GM20000 (cell line): ENCODE measurements at regions not wholly inside any gene's neighbourhood (a gene's known extent, or its start where the extent isn't known, plus 50 kb on each side); places are given as distances from the start of the nearest gene placed in this dataset.

ENCODE experiments used
- DNase-seq: peaks from one replicate; pipeline ENCODE4 v3.0.0; 2012; ENCODE audit warnings: low spot score
- CTCF ChIP-seq: IDR thresholded peaks from 2 replicates; pipeline ENCODE4 v1.5.1; 2012; ENCODE audit warnings: mild to moderate bottlenecking, control low read depth; ENCODE audit errors: extremely low read depth, missing control alignments

DNA sequence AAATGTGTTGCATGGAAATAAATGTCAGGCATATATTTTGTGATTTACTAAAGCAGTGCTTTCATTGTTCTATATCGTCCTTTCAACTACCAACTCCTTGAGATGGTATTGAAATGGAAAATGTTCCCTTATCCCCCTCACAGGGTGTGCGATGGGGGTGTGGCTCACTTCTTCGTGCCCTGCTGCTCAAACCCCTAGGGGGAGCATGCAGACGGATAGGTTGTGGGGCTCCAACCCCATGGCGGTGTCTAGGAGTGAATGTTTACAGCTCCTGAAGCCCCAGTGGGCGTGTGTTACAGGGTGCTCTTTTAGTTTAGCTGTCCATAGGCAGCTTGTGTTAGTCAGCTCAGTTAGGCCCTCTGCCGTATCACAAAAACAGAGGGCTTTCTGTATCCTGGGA, 287.7 kb upstream of the EMCN start:
- no peak for TF ChIP-seq CTCF
- DNase-seq, result no peak

DNA sequence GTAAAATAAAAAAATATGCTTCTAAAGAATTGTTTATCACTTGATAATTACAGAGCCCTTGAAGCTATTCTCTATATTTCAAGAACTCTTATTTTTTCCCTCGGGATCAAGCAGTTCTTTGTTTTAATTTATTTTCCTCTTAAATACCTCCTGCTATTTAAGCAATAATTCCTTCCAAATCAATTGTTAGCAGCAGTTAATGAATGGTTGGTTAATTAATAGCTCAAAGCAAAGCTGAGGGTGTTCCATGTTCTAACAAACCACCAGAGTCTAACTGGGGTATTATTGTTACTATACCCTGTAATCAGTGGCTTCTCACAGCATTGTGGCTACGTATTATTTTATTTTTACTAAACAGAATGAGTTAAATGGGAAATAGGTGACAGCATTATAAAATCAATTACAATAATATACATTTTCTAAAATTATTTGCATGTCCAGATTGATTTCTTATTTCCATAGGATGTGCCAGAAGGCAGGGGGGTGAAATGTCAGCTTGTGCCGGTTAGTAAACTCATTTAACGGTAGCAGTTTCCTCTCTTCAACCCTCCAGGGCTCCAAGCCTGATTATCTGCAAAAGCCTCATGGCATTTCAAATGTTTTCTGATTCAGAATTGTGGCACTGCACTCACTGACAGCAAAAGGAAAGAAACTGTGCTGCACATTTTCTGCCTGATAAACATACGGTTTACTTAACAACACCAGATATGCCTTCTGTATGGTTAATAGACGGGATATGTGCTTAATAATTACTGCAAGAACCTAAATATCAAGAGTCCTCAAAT, 286.9 kb upstream of the EMCN start:
- DNase-seq, result no peak

DNA sequence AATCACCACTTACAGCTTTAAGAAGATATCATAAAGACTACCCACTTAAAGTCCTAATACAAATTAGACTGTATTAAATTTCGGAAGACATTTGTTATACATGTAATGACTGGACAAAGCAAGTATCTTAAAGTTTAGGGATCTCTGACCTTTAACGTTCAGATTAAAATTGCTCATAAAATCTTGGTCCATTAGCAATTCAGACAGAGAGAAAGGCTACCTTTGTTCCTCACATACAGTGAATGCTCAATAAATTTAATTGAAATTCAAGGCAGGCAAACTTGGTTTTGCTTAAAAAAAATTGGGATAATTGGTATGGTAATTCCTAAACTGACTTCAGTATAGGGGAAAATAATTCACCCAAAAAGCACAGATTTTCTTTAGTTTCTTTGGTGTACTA, 285.9 kb upstream of the EMCN start:
- DNase-seq, result no peak
- TF ChIP-seq CTCF, result no peak

More for the DNA sequence above, 286.9 kb upstream of the EMCN start:
- TF ChIP-seq CTCF, result no peak

- no peak for TF ChIP-seq CTCF
Measured at GRCh38 chr4:100799761-100800539, 282.1 kb upstream of the EMCN start.

DNA sequence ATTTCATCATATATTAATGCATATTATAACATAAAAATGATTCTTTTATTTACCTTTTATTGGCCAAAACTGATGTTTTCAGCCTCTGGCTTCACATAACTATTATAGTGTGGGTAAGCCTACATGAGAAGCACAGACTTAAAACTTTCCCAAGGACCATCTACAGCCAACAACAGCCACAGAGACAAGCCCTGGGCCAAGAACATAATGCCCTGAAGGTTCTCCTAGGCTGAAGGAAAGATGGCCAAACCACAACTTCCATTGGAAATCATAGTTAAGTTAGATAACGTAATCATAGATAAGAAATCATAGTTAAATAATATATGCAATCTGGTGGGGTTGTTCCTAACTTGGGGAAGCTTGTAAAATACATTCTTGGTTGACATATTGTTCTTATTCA, 280.0 kb upstream of the EMCN start:
- DNase-seq, result no peak
- no peak for TF ChIP-seq CTCF

More at GRCh38 chr4:100799761-100800539, 282.1 kb upstream of the EMCN start:
- DNase-seq, result no peak

GRCh38 chr4:100797356-100797755, 279.5 kb upstream of the EMCN start:
- DNase-seq, result no peak
- TF ChIP-seq CTCF, result no peak

GRCh38 chr4:100796332-100796731, 278.5 kb upstream of the EMCN start:
- DNase-seq, result no peak
- TF ChIP-seq CTCF, result no peak
